ENCODE measurements at regions not wholly inside any gene's neighbourhood (a gene's known extent, or its start where the extent isn't known, plus 50 kb on each side); places are given as distances from the start of the nearest gene placed in this dataset.

GRCh38 chr20:43820731-43821330 is 93.8 kb upstream of the TOX2 start:
- Histone ChIP-seq H3K4me2 (no peak overlapping the region), H3K4me3 (no peak overlapping the region), H3K27ac (no peak overlapping the region), H3K79me2 (ENCODE audit: low read depth) (no peaks in the 10 kb centered on the region), H3K27me3 (no peaks in the 10 kb centered on the region), H3K4me1 (no peaks in the 10 kb centered on the region), H3K9ac (no peak overlapping the region), H3K36me3 (no peaks in the 10 kb centered on the region), H2AFZ (replicated peaks) (no peak overlapping the region), H4K20me1 (ENCODE audit: low read depth) (no peaks in the 10 kb centered on the region), H3F3A (ENCODE audit: low read depth) (no peaks in the 10 kb centered on the region), H3K9me3 (ENCODE audit: low read depth) (no peaks in the 10 kb centered on the region)
- no peaks in the 10 kb centered on the region for H3K9me3 Mint-ChIP-seq
- no peak for DNase-seq (ENCODE audit: low spot score)
- peaks cover 6% of the 10 kb centered on the region for H3K27me3 Mint-ChIP-seq (ENCODE audit: insufficient read depth, low read depth)
- TF ChIP-seq EZH2 (IDR thresholded peaks at IDR 0.05): no peak
- TF ChIP-seq EZH2phosphoT487 (IDR thresholded peaks at IDR 0.05): no peak
- no peak for TF ChIP-seq CTCF (IDR thresholded peaks at IDR 0.05)
- H3K36me3 Mint-ChIP-seq: no peaks in the 10 kb centered on the region
- no peak overlapping the region for H3K27ac Mint-ChIP-seq
- no peak overlapping the region for H3K4me3 Mint-ChIP-seq
- peaks cover 18% of the 10 kb centered on the region for H3K4me1 Mint-ChIP-seq

GRCh38 chr20:43812216-43812615 is 85.4 kb upstream of the GTSF1L start:
- H3K36me3 Mint-ChIP-seq: no peaks in the 10 kb centered on the region
- no peak overlapping the region for H3K27ac Mint-ChIP-seq
- Histone ChIP-seq H3K4me2 (no peak overlapping the region), H4K20me1 (ENCODE audit: low read depth) (no peaks in the 10 kb centered on the region), H3K4me3 (no peak overlapping the region), H3K9ac (no peak overlapping the region), H3K27me3 (no peaks in the 10 kb centered on the region), H3K27ac (no peak overlapping the region), H2AFZ (replicated peaks) (no peak overlapping the region), H3K79me2 (ENCODE audit: low read depth) (no peaks in the 10 kb centered on the region), H3F3A (ENCODE audit: low read depth) (no peaks in the 10 kb centered on the region), H3K4me1 (no peaks in the 10 kb centered on the region), H3K9me3 (ENCODE audit: low read depth) (peaks cover 16% of the 10 kb centered on the region), H3K36me3 (no peaks in the 10 kb centered on the region)
- peaks cover 28% of the 10 kb centered on the region for H3K9me3 Mint-ChIP-seq
- DNase-seq (ENCODE audit: low spot score): no peak
- H3K27me3 Mint-ChIP-seq (ENCODE audit: insufficient read depth, low read depth): no peaks in the 10 kb centered on the region
- no peak overlapping the region for H3K4me3 Mint-ChIP-seq
- no peak for TF ChIP-seq EZH2phosphoT487 (IDR thresholded peaks at IDR 0.05)
- no peak for TF ChIP-seq CTCF (IDR thresholded peaks at IDR 0.05)
- TF ChIP-seq EZH2 (IDR thresholded peaks at IDR 0.05): no peak
- H3K4me1 Mint-ChIP-seq: no peaks in the 10 kb centered on the region

GRCh38 chr20:43809206-43809819 is 82.5 kb upstream of the GTSF1L start:
- H3K27ac ChIP-seq: no peak overlapping the region
- DNase-seq (ENCODE audit: low spot score): no peak
- no peak overlapping the region for H2AFZ ChIP-seq (replicated peaks)
- H3K27me3 ChIP-seq: no peaks in the 10 kb centered on the region
- no peaks in the 10 kb centered on the region for H3K79me2 ChIP-seq (ENCODE audit: low read depth)
- no peak overlapping the region for H3K4me2 ChIP-seq
- H3K9me3 ChIP-seq (ENCODE audit: low read depth): peaks cover 22% of the 10 kb centered on the region
- H3K9me3 Mint-ChIP-seq: peaks cover 39% of the 10 kb centered on the region
- no peaks in the 10 kb centered on the region for H3K36me3 Mint-ChIP-seq
- H3K27me3 Mint-ChIP-seq (ENCODE audit: insufficient read depth, low read depth): no peaks in the 10 kb centered on the region
- no peak for TF ChIP-seq EZH2 (IDR thresholded peaks at IDR 0.05)
- TF ChIP-seq CTCF (IDR thresholded peaks at IDR 0.05): no peak
- no peak for TF ChIP-seq EZH2phosphoT487 (IDR thresholded peaks at IDR 0.05)
- H3K4me1 ChIP-seq: no peaks in the 10 kb centered on the region
- no peaks in the 10 kb centered on the region for H3F3A ChIP-seq (ENCODE audit: low read depth)
- H3K4me1 Mint-ChIP-seq: no peaks in the 10 kb centered on the region
- H4K20me1 ChIP-seq (ENCODE audit: low read depth): no peaks in the 10 kb centered on the region
- H3K36me3 ChIP-seq: no peaks in the 10 kb centered on the region
- H3K9ac ChIP-seq: no peak overlapping the region
- H3K4me3 ChIP-seq: no peak overlapping the region
- no peak overlapping the region for H3K27ac Mint-ChIP-seq
- no peak overlapping the region for H3K4me3 Mint-ChIP-seq

All from neural progenitor cell (in vitro differentiated cells).